ENCODE measurements at regions not wholly inside any gene's neighbourhood (a gene's known extent, or its start where the extent isn't known, plus 50 kb on each side); places are given as distances from the start of the nearest gene placed in this dataset.

GRCh38 chr20:54320148-54320607 is 112.3 kb downstream of the PFDN4 start:
- ChIA-PET CTCF (no interaction called here), POLR2A (no interaction called here)
- Mint-ChIP-seq H3K27me3 (peaks cover 11% of the 10 kb centered on the region), H3K27ac (no peak overlapping the region), H3K4me3 (no peak overlapping the region), H3K9me3 (ENCODE audit: insufficient read depth) (no peaks in the 10 kb centered on the region), H3K4me1 (no peaks in the 10 kb centered on the region)
- Histone ChIP-seq H3K4me1 (ENCODE audit: control insufficient read depth in 2 of 2, insufficient read depth in 2 of 2, low read length in 2 of 2) (no peaks in the 10 kb centered on the region), H2AFZ (ENCODE audit: insufficient read depth, low read depth, low read length, poor library complexity, severe bottlenecking) (no peak overlapping the region), H3K79me2 (ENCODE audit: control insufficient read depth, insufficient read depth, low read length) (no peaks in the 10 kb centered on the region), H4K20me1 (ENCODE audit: control insufficient read depth, insufficient read depth, low read length, poor library complexity, severe bottlenecking) (no peaks in the 10 kb centered on the region), H3K4me2 (replicated peaks; ENCODE audit: low read depth, low read length, poor library complexity, severe bottlenecking) (no peak overlapping the region), H3K27ac (ENCODE audit: low read length in 2 of 2) (no peak overlapping the region), H3K4me3 (ENCODE audit: control extremely low read depth in 1 of 5, extremely low read depth in 1 of 5, insufficient read depth in 1 of 5, low read depth in 2 of 5, low read length in 4 of 5) (no peak overlapping the region), H3K36me3 (replicated peaks in 1 of 2; ENCODE audit: control extremely low read depth in 1 of 2, control insufficient read depth in 1 of 2, extremely low read depth in 1 of 2, insufficient read depth in 2 of 2, low read length in 1 of 2) (no peaks in the 10 kb centered on the region), H3K9me3 (ENCODE audit: control extremely low read depth in 1 of 3, control insufficient read depth in 2 of 3, insufficient read depth in 1 of 3, low read length in 2 of 3) (no peaks in the 10 kb centered on the region), H3K27me3 (replicated peaks in 1 of 4; ENCODE audit: control extremely low read depth in 1 of 4, control insufficient read depth in 3 of 4, insufficient read depth in 4 of 4, low read length in 3 of 4) (no peaks in the 10 kb centered on the region), H3K9ac (ENCODE audit: low read length) (no peak overlapping the region)
- ATAC-seq (ENCODE audit: low read depth) (no peak), DNase-seq (no peak)
- intact Hi-C loops (cut with micrococcal nuclease) = no loop called here
- TF ChIP-seq EZH2 (IDR thresholded peaks at IDR 0.05; ENCODE audit: borderline replicate concordance, insufficient read depth, low read depth, low read length, poor library complexity, severe bottlenecking) = no peak
- TF ChIP-seq, protein P1, sequence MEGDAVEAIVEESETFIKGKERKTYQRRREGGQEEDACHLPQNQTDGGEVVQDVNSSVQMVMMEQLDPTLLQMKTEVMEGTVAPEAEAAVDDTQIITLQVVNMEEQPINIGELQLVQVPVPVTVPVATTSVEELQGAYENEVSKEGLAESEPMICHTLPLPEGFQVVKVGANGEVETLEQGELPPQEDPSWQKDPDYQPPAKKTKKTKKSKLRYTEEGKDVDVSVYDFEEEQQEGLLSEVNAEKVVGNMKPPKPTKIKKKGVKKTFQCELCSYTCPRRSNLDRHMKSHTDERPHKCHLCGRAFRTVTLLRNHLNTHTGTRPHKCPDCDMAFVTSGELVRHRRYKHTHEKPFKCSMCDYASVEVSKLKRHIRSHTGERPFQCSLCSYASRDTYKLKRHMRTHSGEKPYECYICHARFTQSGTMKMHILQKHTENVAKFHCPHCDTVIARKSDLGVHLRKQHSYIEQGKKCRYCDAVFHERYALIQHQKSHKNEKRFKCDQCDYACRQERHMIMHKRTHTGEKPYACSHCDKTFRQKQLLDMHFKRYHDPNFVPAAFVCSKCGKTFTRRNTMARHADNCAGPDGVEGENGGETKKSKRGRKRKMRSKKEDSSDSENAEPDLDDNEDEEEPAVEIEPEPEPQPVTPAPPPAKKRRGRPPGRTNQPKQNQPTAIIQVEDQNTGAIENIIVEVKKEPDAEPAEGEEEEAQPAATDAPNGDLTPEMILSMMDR (IDR thresholded peaks at IDR 0.05) = no peak
- WGBS (ENCODE audit: insufficient coverage) = no CpG with 5 or more reads among the region's 4 CpGs

GRCh38 chr20:54321352-54322087 is 113.6 kb downstream of the PFDN4 start:
- no peak for DNase-seq
- H2AFZ ChIP-seq (ENCODE audit: insufficient read depth, low read depth, low read length, poor library complexity, severe bottlenecking) = no peak overlapping the region
- CTCF ChIA-PET = no interaction called here

More at GRCh38 chr20:54321352-54322087, 113.6 kb downstream of the PFDN4 start:
- Histone ChIP-seq H3K79me2 (ENCODE audit: control insufficient read depth, insufficient read depth, low read length) (no peaks in the 10 kb centered on the region), H3K36me3 (replicated peaks in 1 of 2; ENCODE audit: control extremely low read depth in 1 of 2, control insufficient read depth in 1 of 2, extremely low read depth in 1 of 2, insufficient read depth in 2 of 2, low read length in 1 of 2) (no peaks in the 10 kb centered on the region), H3K4me2 (replicated peaks; ENCODE audit: low read depth, low read length, poor library complexity, severe bottlenecking) (no peak overlapping the region), H3K4me1 (ENCODE audit: control insufficient read depth in 2 of 2, insufficient read depth in 2 of 2, low read length in 2 of 2) (no peaks in the 10 kb centered on the region), H3K9me3 (ENCODE audit: control extremely low read depth in 1 of 3, control insufficient read depth in 2 of 3, insufficient read depth in 1 of 3, low read length in 2 of 3) (no peaks in the 10 kb centered on the region), H3K27me3 (replicated peaks in 1 of 4; ENCODE audit: control extremely low read depth in 1 of 4, control insufficient read depth in 3 of 4, insufficient read depth in 4 of 4, low read length in 3 of 4) (no peaks in the 10 kb centered on the region), H3K9ac (ENCODE audit: low read length) (no peak overlapping the region), H4K20me1 (ENCODE audit: control insufficient read depth, insufficient read depth, low read length, poor library complexity, severe bottlenecking) (no peaks in the 10 kb centered on the region), H3K4me3 (ENCODE audit: control extremely low read depth in 1 of 5, extremely low read depth in 1 of 5, insufficient read depth in 1 of 5, low read depth in 2 of 5, low read length in 4 of 5) (no peak overlapping the region), H3K27ac (ENCODE audit: low read length in 2 of 2) (no peak overlapping the region)
- no peak for TF ChIP-seq EZH2 (IDR thresholded peaks at IDR 0.05; ENCODE audit: borderline replicate concordance, insufficient read depth, low read depth, low read length, poor library complexity, severe bottlenecking)
- TF ChIP-seq, protein P1 (IDR thresholded peaks at IDR 0.05) = no peak
- Mint-ChIP-seq H3K4me1 (no peaks in the 10 kb centered on the region), H3K9me3 (ENCODE audit: insufficient read depth) (no peaks in the 10 kb centered on the region), H3K27ac (no peak overlapping the region), H3K27me3 (peaks cover 8% of the 10 kb centered on the region), H3K4me3 (no peak overlapping the region)
- 50% methylated on average over 1 of the region's 3 CpGs for WGBS (ENCODE audit: insufficient coverage)
- intact Hi-C loops (cut with micrococcal nuclease) = no loop called here
- ATAC-seq (ENCODE audit: low read depth) = no peak
- POLR2A ChIA-PET = no interaction called here

All from B cell (primary cell).